Activated B cell treated with CpG ODN at 0.5 μM for 24 hours (primary cell): ENCODE measurements at regions not wholly inside any gene's neighbourhood (a gene's known extent, or its start where the extent isn't known, plus 50 kb on each side); places are given as distances from the start of the nearest gene placed in this dataset.
"Not testable (repeated sequence)": the region's sequence is repeated elsewhere in the genome, so short reads cannot be mapped to it uniquely, and the experiment has no call there.

Experiments
- ATAC-seq: fragments of 200-7000 bp; cut with Tn5 transposase; one replicate; pipeline ENCODE4 v1.10.0; 2021; ENCODE audit warnings: low read depth, mild to moderate bottlenecking, moderate library complexity
- CTCF ChIA-PET: fragments of 350-600 bp; sonication (Branson Sonifier 250); formaldehyde crosslinking; loops from one replicate; lab custom pipeline; 2021; ENCODE audit warnings: antibody characterized with exemption; lab: Charles Lee
- POLR2A ChIA-PET: fragments of 350-600 bp; sonication (Branson Sonifier 250); formaldehyde crosslinking; loops from one replicate; lab custom pipeline; 2021; ENCODE audit warnings: antibody characterized with exemption; lab: Charles Lee
- DNase-seq: peaks from one replicate; pipeline ENCODE4 v3.0.0; 2022
- H3K27ac Mint-ChIP-seq: one replicate; pipeline ENCODE4 v1.8.0; 2020; ENCODE audit warnings: mixed read lengths
- H3K27me3 Mint-ChIP-seq: one replicate; pipeline ENCODE4 v1.8.0; 2021; ENCODE audit warnings: mixed read lengths
- H3K36me3 Mint-ChIP-seq: one replicate; pipeline ENCODE4 v1.8.0; 2021; ENCODE audit warnings: low read depth, mixed read lengths
- H3K4me1 Mint-ChIP-seq: one replicate; pipeline ENCODE4 v1.8.0; 2021; ENCODE audit warnings: mixed read lengths
- H3K4me3 Mint-ChIP-seq: one replicate; pipeline ENCODE4 v1.8.0; 2020; ENCODE audit warnings: mild to moderate bottlenecking, mixed read lengths
- H3K9me3 Mint-ChIP-seq: one replicate; pipeline ENCODE4 v1.8.0; 2020; ENCODE audit warnings: mixed read lengths
- intact Hi-C: fragments of 100-400 bp; cut with micrococcal nuclease; formaldehyde crosslinking; loops from one replicate; pipeline ENCODE4 v1.15.1; 2024
- TF ChIP-seq, protein P1 (sequence below): fragments of 200-600 bp; IDR thresholded peaks from one replicate; pipeline ENCODE4 v1.8.0; 2022; ENCODE audit warnings: antibody characterized with exemption, mild to moderate bottlenecking

DNA sequence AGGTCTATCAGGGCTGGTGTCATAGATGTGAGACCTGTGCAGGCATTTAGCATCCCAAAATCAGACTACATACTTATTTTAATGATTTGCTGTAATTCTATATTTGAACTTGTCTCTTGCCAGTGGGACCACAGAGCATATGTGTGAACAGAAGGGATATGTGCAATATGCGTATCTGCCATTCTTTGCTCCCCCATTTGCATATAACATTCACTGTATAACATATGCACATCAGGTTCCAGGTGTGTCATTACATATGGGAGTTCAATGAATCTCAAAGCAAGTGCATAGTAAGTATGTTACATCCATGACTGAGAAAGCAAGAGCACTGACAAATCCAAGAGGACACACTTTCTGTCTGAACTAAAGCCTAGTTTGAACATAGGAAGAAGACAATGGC lies 1115.1 kb upstream of the CNTN5 start:
- TF ChIP-seq, protein P1, sequence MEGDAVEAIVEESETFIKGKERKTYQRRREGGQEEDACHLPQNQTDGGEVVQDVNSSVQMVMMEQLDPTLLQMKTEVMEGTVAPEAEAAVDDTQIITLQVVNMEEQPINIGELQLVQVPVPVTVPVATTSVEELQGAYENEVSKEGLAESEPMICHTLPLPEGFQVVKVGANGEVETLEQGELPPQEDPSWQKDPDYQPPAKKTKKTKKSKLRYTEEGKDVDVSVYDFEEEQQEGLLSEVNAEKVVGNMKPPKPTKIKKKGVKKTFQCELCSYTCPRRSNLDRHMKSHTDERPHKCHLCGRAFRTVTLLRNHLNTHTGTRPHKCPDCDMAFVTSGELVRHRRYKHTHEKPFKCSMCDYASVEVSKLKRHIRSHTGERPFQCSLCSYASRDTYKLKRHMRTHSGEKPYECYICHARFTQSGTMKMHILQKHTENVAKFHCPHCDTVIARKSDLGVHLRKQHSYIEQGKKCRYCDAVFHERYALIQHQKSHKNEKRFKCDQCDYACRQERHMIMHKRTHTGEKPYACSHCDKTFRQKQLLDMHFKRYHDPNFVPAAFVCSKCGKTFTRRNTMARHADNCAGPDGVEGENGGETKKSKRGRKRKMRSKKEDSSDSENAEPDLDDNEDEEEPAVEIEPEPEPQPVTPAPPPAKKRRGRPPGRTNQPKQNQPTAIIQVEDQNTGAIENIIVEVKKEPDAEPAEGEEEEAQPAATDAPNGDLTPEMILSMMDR = no peak
- ATAC-seq = no peak
- ChIA-PET CTCF (no interaction called here), POLR2A (no interaction called here)
- Mint-ChIP-seq H3K27me3 (no peaks in the 10 kb centered on the region), H3K4me3 (no peak overlapping the region), H3K36me3 (no peaks in the 10 kb centered on the region), H3K9me3 (peaks cover 6% of the 10 kb centered on the region), H3K27ac (no peak overlapping the region), H3K4me1 (no peaks in the 10 kb centered on the region)
- intact Hi-C loops = no loop called here
- DNase-seq = no peak

GRCh38 chr11:97908354-97908753 lies 1112.4 kb upstream of the CNTN5 start:
- TF ChIP-seq, protein P1 = no peak
- Mint-ChIP-seq H3K4me3 (no peak overlapping the region), H3K9me3 (peaks cover 4% of the 10 kb centered on the region), H3K27ac (no peak overlapping the region), H3K27me3 (no peaks in the 10 kb centered on the region), H3K4me1 (no peaks in the 10 kb centered on the region), H3K36me3 (no peaks in the 10 kb centered on the region)
- ChIA-PET CTCF (no interaction called here), POLR2A (no interaction called here)
- intact Hi-C loops = no loop called here
- no peak for ATAC-seq
- no peak for DNase-seq

DNA sequence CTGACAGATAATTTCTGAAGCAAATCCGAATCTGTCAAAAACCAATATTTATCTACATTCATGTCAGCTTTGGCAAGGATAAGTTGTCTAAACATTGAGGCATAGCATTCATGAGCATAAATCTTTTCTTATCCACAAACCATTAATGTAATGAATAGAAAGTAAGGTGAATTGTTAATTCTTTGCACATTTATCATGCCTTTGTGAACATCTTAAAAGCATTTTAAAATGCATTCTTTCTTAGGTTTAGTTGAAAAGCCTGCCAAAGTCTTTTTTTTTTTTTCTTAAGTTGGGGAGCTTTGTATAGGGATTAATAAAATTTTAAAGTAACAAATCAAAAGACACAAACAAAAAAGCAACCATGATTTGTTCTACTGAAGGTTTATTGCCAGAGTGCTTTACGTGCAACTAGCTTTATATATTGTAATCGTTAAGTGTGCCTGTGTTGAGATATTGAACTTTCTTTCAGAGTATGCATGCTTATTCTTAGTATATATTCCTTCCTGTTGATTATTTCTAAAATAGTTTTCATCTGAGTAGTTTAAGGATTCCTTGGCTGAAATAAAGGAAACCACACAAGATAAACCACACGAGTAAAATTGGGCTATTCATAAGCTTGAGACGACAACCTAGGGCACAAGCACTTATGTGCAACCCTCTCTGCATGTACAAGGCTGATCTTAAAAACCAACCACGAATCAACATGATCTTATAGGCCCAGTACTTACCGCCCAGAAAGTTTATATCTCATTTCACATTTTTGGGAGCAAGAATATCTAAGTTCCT lies 1110.9 kb upstream of the CNTN5 start:
- Mint-ChIP-seq H3K9me3 (peaks cover 4% of the 10 kb centered on the region), H3K4me1 (no peaks in the 10 kb centered on the region), H3K36me3 (no peaks in the 10 kb centered on the region), H3K27ac (no peak overlapping the region), H3K4me3 (no peak overlapping the region), H3K27me3 (no peaks in the 10 kb centered on the region)
- intact Hi-C loops = no loop called here
- ATAC-seq (no peak), DNase-seq (no peak)
- TF ChIP-seq, protein P1 = no peak
- POLR2A ChIA-PET = interaction anchor here (0.7 kb wide), 1 partner anchor 88 kb away, joined by 4 read pairs; no protein-coding TSS in a partner anchor
- CTCF ChIA-PET = no interaction called here

DNA sequence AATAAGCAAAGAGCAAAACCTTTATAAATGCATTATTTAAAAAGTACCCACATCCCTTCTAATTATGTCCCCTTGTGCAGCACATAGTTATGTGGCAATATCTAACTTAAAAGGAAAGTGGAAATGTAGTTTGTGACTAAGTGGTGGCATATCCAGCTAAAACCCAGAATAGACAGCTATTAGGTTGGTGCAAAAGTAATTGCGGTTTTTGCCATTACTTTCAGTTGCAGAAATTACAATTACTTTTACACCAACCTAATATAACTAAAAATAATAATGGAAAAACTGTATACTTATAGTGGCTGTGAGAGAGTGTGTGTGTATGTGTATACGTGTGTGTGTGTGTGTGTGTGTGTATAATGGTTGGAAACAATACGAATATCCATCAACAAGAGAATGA lies 1108.1 kb upstream of the CNTN5 start:
- TF ChIP-seq, protein P1 = no peak
- ChIA-PET CTCF (no interaction called here), POLR2A (no interaction called here)
- H3K9me3 Mint-ChIP-seq = peaks cover 9% of the 10 kb centered on the region
- H3K36me3 Mint-ChIP-seq = no peaks in the 10 kb centered on the region
- ATAC-seq (no peak), DNase-seq (no peak)
- H3K27ac Mint-ChIP-seq = no peak overlapping the region
- H3K4me1 Mint-ChIP-seq = no peaks in the 10 kb centered on the region
- H3K4me3 Mint-ChIP-seq = no peak overlapping the region
- intact Hi-C loops = no loop called here
- no peaks in the 10 kb centered on the region for H3K27me3 Mint-ChIP-seq

- POLR2A ChIA-PET, intact Hi-C loops, H3K27me3 Mint-ChIP-seq, H3K27ac Mint-ChIP-seq, ATAC-seq, H3K36me3 Mint-ChIP-seq, H3K9me3 Mint-ChIP-seq, CTCF ChIA-PET, DNase-seq, H3K4me1 Mint-ChIP-seq, H3K4me3 Mint-ChIP-seq: not testable (repeated sequence)
Observed at GRCh38 chr11:97922933-97923332, 1097.8 kb upstream of the CNTN5 start.
